ENCODE measurements at regions not wholly inside any gene's neighbourhood (a gene's known extent, or its start where the extent isn't known, plus 50 kb on each side); places are given as distances from the start of the nearest gene placed in this dataset.
"Not testable (repeated sequence)": the region's sequence is repeated elsewhere in the genome, so short reads cannot be mapped to it uniquely, and the experiment has no call there.

- no peak for DNase-seq
Observed at GRCh38 chr11:110862407-110862806, 150.2 kb upstream of the ARHGAP20 start.

- DNase-seq, result no peak
Observed at GRCh38 chr11:110860461-110860860, 148.2 kb upstream of the ARHGAP20 start.

- DNase-seq, result no peak
Observed at GRCh38 chr11:110859998-110860397, 147.8 kb upstream of the ARHGAP20 start.

GRCh38 chr11:110859240-110859840 lies 147.1 kb upstream of the ARHGAP20 start:
- no peak for DNase-seq

GRCh38 chr11:110858547-110858921 lies 146.3 kb upstream of the ARHGAP20 start:
- no peak for DNase-seq

GRCh38 chr11:110857892-110858546 lies 145.8 kb upstream of the ARHGAP20 start:
- no peak for DNase-seq

GRCh38 chr11:110856996-110857812 lies 145.0 kb upstream of the ARHGAP20 start:
- no peak for DNase-seq

GRCh38 chr11:110856340-110856739 lies 144.1 kb upstream of the ARHGAP20 start:
- DNase-seq, result no peak

- no peak for DNase-seq
Observed at GRCh38 chr11:110855191-110855590, 143.0 kb upstream of the ARHGAP20 start.

GRCh38 chr11:110852921-110853490 lies 140.8 kb upstream of the ARHGAP20 start:
- DNase-seq, result no peak

GRCh38 chr11:110850846-110851245 lies 138.6 kb upstream of the ARHGAP20 start:
- no peak for DNase-seq

GRCh38 chr11:110843053-110843452 lies 130.8 kb upstream of the ARHGAP20 start:
- not testable (repeated sequence) for DNase-seq

- DNase-seq, result no peak
Observed at GRCh38 chr11:110838808-110839207, 126.6 kb upstream of the ARHGAP20 start.

GRCh38 chr11:110837603-110838002 lies 125.4 kb upstream of the ARHGAP20 start:
- DNase-seq, result no peak

- no peak for DNase-seq
Observed at GRCh38 chr11:110835106-110835505, 122.9 kb upstream of the ARHGAP20 start.

- no peak for DNase-seq
Observed at GRCh38 chr11:110833033-110833484, 120.8 kb upstream of the ARHGAP20 start.

- DNase-seq, result no peak
Observed at GRCh38 chr11:110832539-110832938, 120.3 kb upstream of the ARHGAP20 start.

- DNase-seq, result no peak
Observed at GRCh38 chr11:110832080-110832479, 119.8 kb upstream of the ARHGAP20 start.

- no peak for DNase-seq
Observed at GRCh38 chr11:110830747-110831146, 118.5 kb upstream of the ARHGAP20 start.

GRCh38 chr11:110830344-110830743 lies 118.1 kb upstream of the ARHGAP20 start:
- no peak for DNase-seq

GRCh38 chr11:110829873-110830272 lies 117.6 kb upstream of the ARHGAP20 start:
- DNase-seq, result no peak

- no peak for DNase-seq
Observed at GRCh38 chr11:110828086-110828485, 115.8 kb upstream of the ARHGAP20 start.

GRCh38 chr11:110827276-110827675 lies 115.0 kb upstream of the ARHGAP20 start:
- no peak for DNase-seq

Measured in NCI-H524 (cell line).